Neural cell (in vitro differentiated cells): ENCODE measurements at regions not wholly inside any gene's neighbourhood (a gene's known extent, or its start where the extent isn't known, plus 50 kb on each side); places are given as distances from the start of the nearest gene placed in this dataset.

Source experiments
- H2AFZ ChIP-seq: fragments of 200-600, 300-800 bp; sonication (generic), shearing (Covaris generic); 2 replicates; pipeline ENCODE4 v1.6.0; 2014; ENCODE audit warnings: low read depth, mild to moderate bottlenecking, antibody characterized with exemption, low read length, moderate library complexity
- H3F3A ChIP-seq: fragments of 200-600 bp; shearing (Covaris generic); 2 replicates; pipeline ENCODE4 v1.6.1; 2016; ENCODE audit warnings: mild to moderate bottlenecking, moderate library complexity, mixed read lengths, antibody characterized with exemption, low read length; ENCODE audit not compliant: insufficient read depth, poor library complexity, severe bottlenecking
- H3K27ac ChIP-seq: fragments of 200-600, 300-800 bp; sonication (generic), shearing (Covaris generic); 2 replicates; pipeline ENCODE4 v1.5.1; 2014; ENCODE audit warnings: mild to moderate bottlenecking, low read length, moderate library complexity
- H3K27me3 ChIP-seq: fragments of 300-800, 200-600 bp; sonication (generic), shearing (Covaris generic); 2 replicates; pipeline ENCODE4 v1.6.0; 2014; ENCODE audit warnings: mild to moderate bottlenecking, low read depth, low read length, moderate library complexity; ENCODE audit not compliant: insufficient read depth
- H3K36me3 ChIP-seq: fragments of 300-800, 200-600 bp; sonication (generic), shearing (Covaris generic); 2 replicates; pipeline ENCODE4 v1.5.1; 2014; ENCODE audit warnings: mild to moderate bottlenecking, antibody characterized with exemption, low read length, moderate library complexity; ENCODE audit not compliant: insufficient read depth
- H3K4me2 ChIP-seq: fragments of 300-800, 200-600 bp; sonication (generic), shearing (Covaris generic); 2 replicates; pipeline ENCODE4 v1.6.0; 2014; ENCODE audit warnings: mild to moderate bottlenecking, low read length
- H3K4me3 ChIP-seq: fragments of 300-800, 200-600 bp; sonication (generic), shearing (Covaris generic); 2 replicates; pipeline ENCODE4 v1.5.1; 2014; ENCODE audit warnings: mild to moderate bottlenecking, low read length, moderate library complexity
- H3K79me2 ChIP-seq: fragments of 200-600 bp; shearing (Covaris generic); replicated peaks from 2 replicates; pipeline ENCODE4 v1.6.0; 2014; ENCODE audit warnings: mild to moderate bottlenecking, low read length, moderate library complexity; ENCODE audit not compliant: insufficient read depth
- H3K9ac ChIP-seq: fragments of 300-800, 200-600 bp; sonication (generic), shearing (Covaris generic); 2 replicates; pipeline ENCODE4 v1.6.1; 2016; ENCODE audit warnings: mild to moderate bottlenecking, low read length, mixed read lengths
- H3K9me2 ChIP-seq: fragments of 200-600 bp; shearing (Covaris generic); 2 replicates; pipeline ENCODE4 v1.6.1; 2016; ENCODE audit warnings: mild to moderate bottlenecking, low read length, mixed read lengths; ENCODE audit not compliant: insufficient read depth
- H3K9me3 ChIP-seq: fragments of 200-600, 300-800 bp; sonication (generic), shearing (Covaris generic); 2 replicates; pipeline ENCODE4 v1.6.1; 2016; ENCODE audit warnings: mild to moderate bottlenecking, mixed run types, low read length, moderate library complexity, mixed read lengths
- H4K20me1 ChIP-seq: fragments of 200-600 bp; shearing (Covaris generic); 2 replicates; pipeline ENCODE4 v1.6.1; 2016; ENCODE audit warnings: mild to moderate bottlenecking, mixed run types; ENCODE audit not compliant: insufficient read depth
- EP300 ChIP-seq: fragments of 450-650 bp; conservative IDR thresholded peaks from 2 replicates; pipeline ENCODE4 v1.6.1; 2014; ENCODE audit warnings: antibody characterized with exemption, mild to moderate bottlenecking, moderate library complexity; ENCODE audit not compliant: poor library complexity, severe bottlenecking
- EZH2 ChIP-seq: fragments of 200-600, 300-800 bp; shearing (Covaris generic), sonication (generic); IDR thresholded peaks from 2 replicates; pipeline ENCODE4 v1.6.1; 2014; ENCODE audit warnings: antibody characterized with exemption, low read length, borderline replicate concordance, mild to moderate bottlenecking; ENCODE audit not compliant: insufficient read depth, poor library complexity, severe bottlenecking
- MXI1 ChIP-seq: fragments of 450-650 bp; conservative IDR thresholded peaks from 2 replicates; pipeline ENCODE4 v1.6.1; 2014; ENCODE audit warnings: antibody characterized with exemption, mild to moderate bottlenecking; ENCODE audit not compliant: poor library complexity, severe bottlenecking
- POLR2AphosphoS5 ChIP-seq: IDR thresholded peaks from 2 replicates; pipeline ENCODE4 v1.6.1; 2012
- RAD21 ChIP-seq: fragments of 450-650 bp; conservative IDR thresholded peaks from 2 replicates; pipeline ENCODE4 v1.6.1; 2014; ENCODE audit warnings: antibody characterized with exemption, mild to moderate bottlenecking, moderate library complexity
- SMC3 ChIP-seq: fragments of 450-650 bp; conservative IDR thresholded peaks from 2 replicates; pipeline ENCODE4 v1.6.1; 2014; ENCODE audit warnings: antibody characterized with exemption, mild to moderate bottlenecking, moderate library complexity; ENCODE audit not compliant: poor library complexity
- TAF1 ChIP-seq: IDR thresholded peaks from 2 replicates; pipeline ENCODE4 v1.6.1; 2012; ENCODE audit warnings: low read depth
- TF ChIP-seq, protein P1 (sequence below): IDR thresholded peaks from 2 replicates; pipeline ENCODE4 v1.6.1; 2012; ENCODE audit warnings: borderline replicate concordance
- TF ChIP-seq, protein P2 (sequence below): fragments of 450-650 bp; IDR thresholded peaks from 2 replicates; pipeline ENCODE4 v1.5.1; 2014; ENCODE audit warnings: antibody characterized with exemption, mild to moderate bottlenecking, moderate library complexity; ENCODE audit not compliant: poor library complexity, severe bottlenecking

DNA sequence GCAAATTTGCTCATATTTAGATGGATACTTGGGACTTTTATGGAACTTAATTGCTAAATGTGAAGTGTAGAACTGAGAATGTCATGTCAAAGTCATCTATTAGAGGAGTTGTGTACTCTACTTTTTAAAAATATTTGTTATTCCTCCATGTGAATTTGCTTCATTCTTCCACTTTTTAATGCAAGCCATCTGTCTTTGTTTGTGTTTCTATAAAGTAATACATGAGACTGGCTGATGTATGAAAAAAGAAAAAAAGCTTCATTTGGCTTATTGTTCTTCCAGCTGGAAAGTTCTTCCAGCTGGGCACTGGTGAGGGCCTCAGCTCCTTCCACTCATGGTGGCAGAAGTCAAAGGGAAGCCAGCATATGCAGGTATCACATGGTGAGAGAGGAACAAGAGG is 114.6 kb upstream of the GRID2 start:
- Histone ChIP-seq H3K36me3 (no peaks in the 10 kb centered on the region), H3K9me3 (no peaks in the 10 kb centered on the region), H3K27ac (no peak overlapping the region), H3F3A (no peaks in the 10 kb centered on the region), H3K9ac (no peak overlapping the region), H2AFZ (no peak overlapping the region), H3K4me3 (no peak overlapping the region), H3K79me2 (no peaks in the 10 kb centered on the region), H3K4me2 (no peak overlapping the region), H3K9me2 (no peaks in the 10 kb centered on the region), H3K27me3 (no peaks in the 10 kb centered on the region), H4K20me1 (no peaks in the 10 kb centered on the region)
- TF ChIP-seq, protein P1, sequence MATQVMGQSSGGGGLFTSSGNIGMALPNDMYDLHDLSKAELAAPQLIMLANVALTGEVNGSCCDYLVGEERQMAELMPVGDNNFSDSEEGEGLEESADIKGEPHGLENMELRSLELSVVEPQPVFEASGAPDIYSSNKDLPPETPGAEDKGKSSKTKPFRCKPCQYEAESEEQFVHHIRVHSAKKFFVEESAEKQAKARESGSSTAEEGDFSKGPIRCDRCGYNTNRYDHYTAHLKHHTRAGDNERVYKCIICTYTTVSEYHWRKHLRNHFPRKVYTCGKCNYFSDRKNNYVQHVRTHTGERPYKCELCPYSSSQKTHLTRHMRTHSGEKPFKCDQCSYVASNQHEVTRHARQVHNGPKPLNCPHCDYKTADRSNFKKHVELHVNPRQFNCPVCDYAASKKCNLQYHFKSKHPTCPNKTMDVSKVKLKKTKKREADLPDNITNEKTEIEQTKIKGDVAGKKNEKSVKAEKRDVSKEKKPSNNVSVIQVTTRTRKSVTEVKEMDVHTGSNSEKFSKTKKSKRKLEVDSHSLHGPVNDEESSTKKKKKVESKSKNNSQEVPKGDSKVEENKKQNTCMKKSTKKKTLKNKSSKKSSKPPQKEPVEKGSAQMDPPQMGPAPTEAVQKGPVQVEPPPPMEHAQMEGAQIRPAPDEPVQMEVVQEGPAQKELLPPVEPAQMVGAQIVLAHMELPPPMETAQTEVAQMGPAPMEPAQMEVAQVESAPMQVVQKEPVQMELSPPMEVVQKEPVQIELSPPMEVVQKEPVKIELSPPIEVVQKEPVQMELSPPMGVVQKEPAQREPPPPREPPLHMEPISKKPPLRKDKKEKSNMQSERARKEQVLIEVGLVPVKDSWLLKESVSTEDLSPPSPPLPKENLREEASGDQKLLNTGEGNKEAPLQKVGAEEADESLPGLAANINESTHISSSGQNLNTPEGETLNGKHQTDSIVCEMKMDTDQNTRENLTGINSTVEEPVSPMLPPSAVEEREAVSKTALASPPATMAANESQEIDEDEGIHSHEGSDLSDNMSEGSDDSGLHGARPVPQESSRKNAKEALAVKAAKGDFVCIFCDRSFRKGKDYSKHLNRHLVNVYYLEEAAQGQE, result no peak
- TF ChIP-seq POLR2AphosphoS5 (no peak), EZH2 (no peak), TAF1 (no peak), MXI1 (no peak), EP300 (no peak), RAD21 (no peak), SMC3 (no peak)
- TF ChIP-seq, protein P2, sequence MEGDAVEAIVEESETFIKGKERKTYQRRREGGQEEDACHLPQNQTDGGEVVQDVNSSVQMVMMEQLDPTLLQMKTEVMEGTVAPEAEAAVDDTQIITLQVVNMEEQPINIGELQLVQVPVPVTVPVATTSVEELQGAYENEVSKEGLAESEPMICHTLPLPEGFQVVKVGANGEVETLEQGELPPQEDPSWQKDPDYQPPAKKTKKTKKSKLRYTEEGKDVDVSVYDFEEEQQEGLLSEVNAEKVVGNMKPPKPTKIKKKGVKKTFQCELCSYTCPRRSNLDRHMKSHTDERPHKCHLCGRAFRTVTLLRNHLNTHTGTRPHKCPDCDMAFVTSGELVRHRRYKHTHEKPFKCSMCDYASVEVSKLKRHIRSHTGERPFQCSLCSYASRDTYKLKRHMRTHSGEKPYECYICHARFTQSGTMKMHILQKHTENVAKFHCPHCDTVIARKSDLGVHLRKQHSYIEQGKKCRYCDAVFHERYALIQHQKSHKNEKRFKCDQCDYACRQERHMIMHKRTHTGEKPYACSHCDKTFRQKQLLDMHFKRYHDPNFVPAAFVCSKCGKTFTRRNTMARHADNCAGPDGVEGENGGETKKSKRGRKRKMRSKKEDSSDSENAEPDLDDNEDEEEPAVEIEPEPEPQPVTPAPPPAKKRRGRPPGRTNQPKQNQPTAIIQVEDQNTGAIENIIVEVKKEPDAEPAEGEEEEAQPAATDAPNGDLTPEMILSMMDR, result no peak

DNA sequence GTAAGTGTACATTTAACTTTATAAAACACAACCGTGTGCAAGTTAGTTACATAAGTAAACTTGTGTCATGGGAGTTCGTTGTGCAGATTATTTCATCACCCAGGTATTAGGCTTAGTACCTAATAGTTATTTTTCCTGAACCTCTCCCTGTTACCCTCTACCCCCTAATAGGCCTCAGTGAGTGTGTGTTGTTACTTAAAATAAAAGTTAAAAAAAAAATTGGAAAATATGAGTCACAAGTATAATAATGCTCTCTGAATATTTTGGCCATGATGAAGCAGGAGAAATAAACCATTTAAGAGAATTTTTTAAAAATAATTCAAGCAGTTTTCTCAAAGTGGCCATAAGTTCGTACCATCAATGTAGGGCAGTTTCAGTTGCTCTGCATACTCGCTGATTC is 105.1 kb upstream of the GRID2 start:
- Histone ChIP-seq H3K27me3 (no peaks in the 10 kb centered on the region), H3F3A (no peaks in the 10 kb centered on the region), H2AFZ (no peak overlapping the region), H3K4me3 (no peak overlapping the region), H3K9me3 (no peaks in the 10 kb centered on the region), H3K9me2 (no peaks in the 10 kb centered on the region), H3K36me3 (no peaks in the 10 kb centered on the region), H3K4me2 (no peak overlapping the region), H3K27ac (no peak overlapping the region), H3K9ac (no peak overlapping the region), H3K79me2 (no peaks in the 10 kb centered on the region), H4K20me1 (no peaks in the 10 kb centered on the region)
- no peak for TF ChIP-seq SMC3
- TF ChIP-seq POLR2AphosphoS5, result no peak
- TF ChIP-seq MXI1, result no peak
- no peak for TF ChIP-seq EZH2
- TF ChIP-seq, protein P1, result no peak
- TF ChIP-seq TAF1, result no peak
- TF ChIP-seq EP300, result no peak
- TF ChIP-seq, protein P2, result no peak
- TF ChIP-seq RAD21, result no peak
